HepG2 (cell line): ENCODE measurements at regions not wholly inside any gene's neighbourhood (a gene's known extent, or its start where the extent isn't known, plus 50 kb on each side); places are given as distances from the start of the nearest gene placed in this dataset.

ENCODE experiments used
- ATAC-seq: fragments of 200-7000 bp; cut with Tn5 transposase; 3 replicates; pipeline ENCODE4 v1.9.1; 2020; ENCODE audit warnings: mild to moderate bottlenecking, moderate library complexity
- BruUV-seq: library from RNA; stranded (reverse); fragments of 400-500 nt; replicated peaks from 2 replicates; lab custom pipeline; 2021; lab: Mats Ljungman, UMichigan
- CTCF ChIA-PET: fragments of 300-600 bp; formaldehyde crosslinking; extraction: SDS; loops from one replicate; lab custom pipeline; 2021; ENCODE audit warnings: low total read pairs, inconsistent platforms, low intra/inter-chr PET ratio; lab: Yijun Ruan, JAX
- POLR2A ChIA-PET: fragments of 350-600 bp; sonication (Branson Sonifier 250); formaldehyde crosslinking; loops from one replicate; lab custom pipeline; 2020; ENCODE audit warnings: antibody characterized with exemption, inconsistent platforms; lab: Yijun Ruan, JAX
- DNase-seq: peaks from one replicate; pipeline ENCODE4 v3.0.0-alpha.2; 2015; ENCODE audit warnings: low spot score
- FAIRE-seq: peaks from 3 replicates; lab custom pipeline; 2011; peaks lifted over from hg19 to GRCh38; lab: Jason Lieb, UNC
- H2AFZ ChIP-seq: one replicate; pipeline ENCODE4 v1.6.1; 2011; ENCODE audit warnings: low read length, inconsistent platforms
- H3K27ac ChIP-seq: fragments of 300-600 bp; 3 replicates; pipeline ENCODE4 v1.8.0; 2011; ENCODE audit warnings: mixed run types, mild to moderate bottlenecking, mixed read lengths, low read length, inconsistent platforms; ENCODE audit not compliant: insufficient read depth; ENCODE audit errors: extremely low read length
- H3K27me3 ChIP-seq, 2 experiments: fragments of 200-600 bp in 1 of 2; 2 replicates in 1 of 2; 3 replicates in 1 of 2; pipeline versions ENCODE4 v1.6.0 to v1.8.0; 2011; ENCODE audit warnings: low read length in 2 of 2, mild to moderate bottlenecking in 2 of 2, moderate library complexity in 2 of 2, inconsistent platforms in 1 of 2; ENCODE audit not compliant: insufficient read depth in 2 of 2, control insufficient read depth in 1 of 2
- H3K36me3 ChIP-seq, 2 experiments: fragments of 200-600 bp in 1 of 2; replicated peaks in 1 of 2; 2 replicates in 1 of 2; 3 replicates in 1 of 2; pipeline versions ENCODE4 v1.5.1 to v1.8.0; 2011; ENCODE audit warnings: low read length in 2 of 2, inconsistent platforms in 1 of 2; ENCODE audit not compliant: insufficient read depth in 2 of 2, control insufficient read depth in 1 of 2
- H3K4me1 ChIP-seq: 2 replicates; pipeline ENCODE4 v1.5.1; 2012; ENCODE audit warnings: low read length, inconsistent platforms; ENCODE audit not compliant: insufficient read depth
- H3K4me2 ChIP-seq: 2 replicates; pipeline ENCODE4 v1.6.0; 2011; ENCODE audit warnings: low read depth, low read length, inconsistent platforms
- H3K4me3 ChIP-seq, 3 experiments: fragments of 200-600 bp in 1 of 3; sonication (generic), shearing (Covaris generic) in 1 of 3; replicated peaks in 1 of 3; 2 replicates each; pipeline ENCODE4 v1.5.1; 2011 to 2016; ENCODE audit warnings: low read length in 3 of 3, inconsistent platforms in 2 of 3, low read depth in 2 of 3, mild to moderate bottlenecking in 2 of 3, control low read depth in 1 of 3, mixed read lengths in 1 of 3; ENCODE audit not compliant: insufficient read depth in 1 of 3
- H3K79me2 ChIP-seq: one replicate; pipeline ENCODE4 v1.6.1; 2011; ENCODE audit warnings: low read length, inconsistent platforms; ENCODE audit not compliant: insufficient read depth
- H3K9ac ChIP-seq: 2 replicates; pipeline ENCODE4 v1.6.0; 2011; ENCODE audit warnings: mild to moderate bottlenecking, low read depth, low read length, inconsistent platforms; ENCODE audit not compliant: insufficient read depth
- H3K9me3 ChIP-seq: 2 replicates; pipeline ENCODE4 v1.5.1; 2012; ENCODE audit warnings: mild to moderate bottlenecking, low read length
- H4K20me1 ChIP-seq: 2 replicates; pipeline ENCODE4 v1.6.0; 2011; ENCODE audit warnings: inconsistent platforms, mild to moderate bottlenecking, low read length, moderate library complexity; ENCODE audit not compliant: insufficient read depth
- EZH2 ChIP-seq: conservative IDR thresholded peaks from 2 replicates; pipeline ENCODE4 v1.6.1; 2012; ENCODE audit warnings: mild to moderate bottlenecking, low read depth, low read length, moderate library complexity
- GFI1 ChIP-seq: sonication (generic); formaldehyde crosslinking; IDR thresholded peaks from 2 replicates; pipeline ENCODE4 v1.5.0; 2020; ENCODE audit warnings: missing genetic modification reagents, mild to moderate bottlenecking, borderline replicate concordance
- HNF4A ChIP-seq: sonication (generic); formaldehyde crosslinking; IDR thresholded peaks from 2 replicates; pipeline ENCODE4 v1.4.0; 2020; ENCODE audit warnings: missing genetic modification reagents
- KDM3A ChIP-seq: IDR thresholded peaks from 2 replicates; pipeline ENCODE4 v1.6.1; 2018; ENCODE audit warnings: low read depth, missing compliant biosample characterization
- MXI1 ChIP-seq: IDR thresholded peaks from 3 replicates; pipeline ENCODE4 v1.6.1; 2012; ENCODE audit warnings: low read depth, low read length, inconsistent platforms, borderline replicate concordance
- NKX3-1 ChIP-seq: sonication (generic); formaldehyde crosslinking; IDR thresholded peaks from 2 replicates; pipeline ENCODE4 v1.5.0; 2020; ENCODE audit warnings: missing genetic modification reagents
- SMARCC2 ChIP-seq: fragments of 450-650 bp; IDR thresholded peaks from 2 replicates; pipeline ENCODE4 v1.6.1; 2017; ENCODE audit warnings: antibody characterized with exemption, mild to moderate bottlenecking
- TBX3 ChIP-seq: fragments of 450-650 bp; IDR thresholded peaks from 2 replicates; pipeline ENCODE4 v1.6.1; 2017; ENCODE audit warnings: antibody characterized with exemption, mild to moderate bottlenecking, inconsistent platforms, borderline replicate concordance
- TFAP4 ChIP-seq: sonication (generic); IDR thresholded peaks from 2 replicates; pipeline ENCODE4 v1.6.1; 2016; ENCODE audit warnings: low read depth, borderline replicate concordance
- ZKSCAN1 ChIP-seq: fragments of 150-350 bp; IDR thresholded peaks from 2 replicates; pipeline ENCODE4 v1.6.1; 2014; ENCODE audit warnings: low read length
- ZNF282 ChIP-seq: fragments of 450-650 bp; IDR thresholded peaks from 2 replicates; pipeline ENCODE4 v1.6.1; 2018; ENCODE audit not compliant: partially characterized antibody
- ZSCAN22 ChIP-seq: sonication (generic); formaldehyde crosslinking; IDR thresholded peaks from 2 replicates; pipeline ENCODE4 v1.4.0; 2020; ENCODE audit warnings: mild to moderate bottlenecking, missing genetic modification reagents
- WGBS: methylation state at CpG from one replicate; pipeline ENCODE4 v1.1.6; 2017; ENCODE audit warnings: low lambda C conversion rate; 5-methylcytosine and 5-hydroxymethylcytosine counted together
- in situ Hi-C: cut with HindIII; loops from 2 replicates; pipeline ENCODE4 v1.10.0; 2017; ENCODE audit warnings: low pct_unique_long_range_greater_than_20kb; ENCODE audit not compliant: extremely low pct_ligation_motif_present
- intact Hi-C: fragments of 100-400 bp; cut with micrococcal nuclease; formaldehyde crosslinking; loops from one replicate; pipeline ENCODE4 v1.10.0; 2022; ENCODE audit not compliant: unreplicated experiment
- TF ChIP-seq, protein P1 (sequence below): sonication (generic); formaldehyde crosslinking; IDR thresholded peaks from 2 replicates; pipeline ENCODE4 v1.8.1; 2023; ENCODE audit warnings: missing genetic modification reagents, mild to moderate bottlenecking, borderline replicate concordance

GRCh38 chr16:9419161-9419560 lies 327.7 kb downstream of the HAPSTR1 start:
- TF ChIP-seq SMARCC2 (no peak), ZNF282 (no peak), TBX3 (no peak), MXI1 (no peak), NKX3-1 (CRISPR knock-in tag) (no peak)
- Histone ChIP-seq H3K4me2 (no peak overlapping the region), H3K27ac (no peak overlapping the region), H4K20me1 (no peaks in the 10 kb centered on the region), H3K36me3 (no peaks in the 10 kb centered on the region), H3K79me2 (no peaks in the 10 kb centered on the region), H2AFZ (no peak overlapping the region), H3K9ac (no peak overlapping the region), H3K27me3 (peaks cover 0 to 10% of the 10 kb centered on the region in 2 experiments; a peak in 2 of 5 replicates), H3K4me3 (no peak overlapping the region), H3K4me1 (no peaks in the 10 kb centered on the region), H3K9me3 (peaks cover 4% of the 10 kb centered on the region)
- in situ Hi-C loops (no loop called here), intact Hi-C loops (no loop called here)
- FAIRE-seq (no peak), DNase-seq (no peak), ATAC-seq (no peak)
- POLR2A ChIA-PET, result no interaction called here
- 14% methylated on average over 3 of the region's 3 CpGs for WGBS
- no TSS peak for BruUV-seq
- CTCF ChIA-PET, result no interaction called here

- H3K4me3 ChIP-seq, result no peak overlapping the region
- no peak overlapping the region for H3K27ac ChIP-seq
- no peaks in the 10 kb centered on the region for H4K20me1 ChIP-seq
- H3K4me1 ChIP-seq, result no peaks in the 10 kb centered on the region
- TF ChIP-seq, protein P1, sequence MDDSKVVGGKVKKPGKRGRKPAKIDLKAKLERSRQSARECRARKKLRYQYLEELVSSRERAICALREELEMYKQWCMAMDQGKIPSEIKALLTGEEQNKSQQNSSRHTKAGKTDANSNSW (CRISPR knock-in tag), result no peak
- TF ChIP-seq ZSCAN22 (CRISPR knock-in tag), result no peak
- no peak for TF ChIP-seq TFAP4
- TF ChIP-seq KDM3A, result no peak
- no peak for TF ChIP-seq GFI1 (CRISPR knock-in tag)
- peak; percentile 50; the same call in 1 of the 2 replicates for TF ChIP-seq HNF4A (CRISPR knock-in tag)
- 0 out of 2 replicates have a peak, but pooled peaks have one; percentile 48 for TF ChIP-seq EZH2
- peak; percentile 91 for TF ChIP-seq ZKSCAN1
- no peak overlapping the region for H2AFZ ChIP-seq
- BruUV-seq, result no TSS peak
- no peaks in the 10 kb centered on the region for H3K79me2 ChIP-seq
- in situ Hi-C loops (no loop called here), intact Hi-C loops (no loop called here)
- H3K27me3 ChIP-seq, result peaks cover 0 to 19% of the 10 kb centered on the region in 2 experiments; a peak in 2 of 5 replicates
- ATAC-seq, result no peak
- no peak for DNase-seq
- no peak overlapping the region for H3K4me2 ChIP-seq
- 17% methylated on average over 7 of the region's 7 CpGs for WGBS
- no peaks in the 10 kb centered on the region for H3K9me3 ChIP-seq
- H3K36me3 ChIP-seq, result no peaks in the 10 kb centered on the region
- CTCF ChIA-PET, result no interaction called here
- FAIRE-seq, result no peak
- no peak overlapping the region for H3K9ac ChIP-seq
- POLR2A ChIA-PET, result no interaction called here
These were observed 331.5 kb downstream of the HAPSTR1 start for GRCh38 chr16:9422762-9423513.
